ENCODE measurements at regions not wholly inside any gene's neighbourhood (a gene's known extent, or its start where the extent isn't known, plus 50 kb on each side); places are given as distances from the start of the nearest gene placed in this dataset.

- TF ChIP-seq EZH2phosphoT487 (IDR thresholded peaks at IDR 0.05; ENCODE audit: borderline replicate concordance, low read depth, low read length) = no peak
- TF ChIP-seq CTCF (conservative IDR thresholded peaks at IDR 0.05; ENCODE audit: low read length) = no peak
- CTCF ChIA-PET (ENCODE audit: unreplicated experiment) = no interaction called here
These were observed 320.0 kb downstream of the BRINP2 start for GRCh38 chr1:177490786-177491185.

GRCh38 chr1:177490036-177490639 lies 319.4 kb downstream of the BRINP2 start:
- intact Hi-C loops (cut with micrococcal nuclease; ENCODE audit: unreplicated experiment) = no loop called here
- no peak for DNase-seq (ENCODE audit: low spot score)
- Histone ChIP-seq H4K20me1 (ENCODE audit: insufficient read depth, low read length) (no peaks in the 10 kb centered on the region), H3K79me2 (ENCODE audit: insufficient read depth, low read depth, low read length) (no peaks in the 10 kb centered on the region), H3K36me3 (ENCODE audit: insufficient read depth, low read length) (no peaks in the 10 kb centered on the region), H2AFZ (ENCODE audit: low read length) (no peak overlapping the region), H3K4me3 (ENCODE audit: low read depth, low read length, poor library complexity, severe bottlenecking) (no peak overlapping the region), H3K4me2 (ENCODE audit: low read length) (no peak overlapping the region), H3K9me3 (ENCODE audit: low read length) (no peaks in the 10 kb centered on the region), H3K4me1 (ENCODE audit: insufficient read depth, low read length, poor library complexity, severe bottlenecking) (no peaks in the 10 kb centered on the region), H3K9me2 (ENCODE audit: insufficient read depth, low read length) (no peaks in the 10 kb centered on the region), H3K27ac (ENCODE audit: low read depth, low read length, poor library complexity, severe bottlenecking) (no peak overlapping the region)
- no TSS peak for BruUV-seq (replicated peaks)
- TF ChIP-seq CTCF (conservative IDR thresholded peaks at IDR 0.05; ENCODE audit: low read length) (no peak; the same call in 1 of the 2 replicates), EZH2phosphoT487 (IDR thresholded peaks at IDR 0.05; ENCODE audit: borderline replicate concordance, low read depth, low read length) (no peak)
- ChIA-PET CTCF (ENCODE audit: unreplicated experiment) (no interaction called here), POLR2A (interaction anchor here (0.6 kb wide), 1 partner anchor 1793 kb away, joined by 3 read pairs; no protein-coding TSS in a partner anchor)

More at GRCh38 chr1:177490786-177491185, 320.0 kb downstream of the BRINP2 start:
- POLR2A ChIA-PET = no interaction called here
- Histone ChIP-seq H3K79me2 (ENCODE audit: insufficient read depth, low read depth, low read length) (no peaks in the 10 kb centered on the region), H3K4me2 (ENCODE audit: low read length) (no peak overlapping the region), H3K4me3 (ENCODE audit: low read depth, low read length, poor library complexity, severe bottlenecking) (no peak overlapping the region), H3K9me3 (ENCODE audit: low read length) (no peaks in the 10 kb centered on the region), H2AFZ (ENCODE audit: low read length) (no peak overlapping the region), H3K27ac (ENCODE audit: low read depth, low read length, poor library complexity, severe bottlenecking) (no peak overlapping the region), H3K4me1 (ENCODE audit: insufficient read depth, low read length, poor library complexity, severe bottlenecking) (no peaks in the 10 kb centered on the region), H4K20me1 (ENCODE audit: insufficient read depth, low read length) (no peaks in the 10 kb centered on the region), H3K36me3 (ENCODE audit: insufficient read depth, low read length) (no peaks in the 10 kb centered on the region), H3K9me2 (ENCODE audit: insufficient read depth, low read length) (no peaks in the 10 kb centered on the region)
- intact Hi-C loops (cut with micrococcal nuclease; ENCODE audit: unreplicated experiment) = no loop called here
- no TSS peak for BruUV-seq (replicated peaks)
- no peak for DNase-seq (ENCODE audit: low spot score)

GRCh38 chr1:177488722-177489121 lies 318.0 kb downstream of the BRINP2 start:
- ChIA-PET POLR2A (no interaction called here), CTCF (ENCODE audit: unreplicated experiment) (no interaction called here)
- TF ChIP-seq CTCF (conservative IDR thresholded peaks at IDR 0.05; ENCODE audit: low read length) = no peak
- TF ChIP-seq EZH2phosphoT487 (IDR thresholded peaks at IDR 0.05; ENCODE audit: borderline replicate concordance, low read depth, low read length) = no peak
- Histone ChIP-seq H3K79me2 (ENCODE audit: insufficient read depth, low read depth, low read length) (no peaks in the 10 kb centered on the region), H4K20me1 (ENCODE audit: insufficient read depth, low read length) (no peaks in the 10 kb centered on the region), H3K9me3 (ENCODE audit: low read length) (no peaks in the 10 kb centered on the region), H3K27ac (ENCODE audit: low read depth, low read length, poor library complexity, severe bottlenecking) (no peak overlapping the region), H3K4me2 (ENCODE audit: low read length) (no peak overlapping the region), H3K4me3 (ENCODE audit: low read depth, low read length, poor library complexity, severe bottlenecking) (no peak overlapping the region), H2AFZ (ENCODE audit: low read length) (no peak overlapping the region), H3K4me1 (ENCODE audit: insufficient read depth, low read length, poor library complexity, severe bottlenecking) (no peaks in the 10 kb centered on the region), H3K9me2 (ENCODE audit: insufficient read depth, low read length) (no peaks in the 10 kb centered on the region), H3K36me3 (ENCODE audit: insufficient read depth, low read length) (no peaks in the 10 kb centered on the region)
- no peak for DNase-seq (ENCODE audit: low spot score)
- BruUV-seq (replicated peaks) = no TSS peak
- intact Hi-C loops (cut with micrococcal nuclease; ENCODE audit: unreplicated experiment) = no loop called here

All from OCI-LY7 (cell line).